Ishikawa (cell line): ENCODE measurements at regions not wholly inside any gene's neighbourhood (a gene's known extent, or its start where the extent isn't known, plus 50 kb on each side); places are given as distances from the start of the nearest gene placed in this dataset.

Experiments
- CREB1 ChIP-seq: IDR thresholded peaks from 2 replicates; pipeline ENCODE4 v1.6.1; 2012; ENCODE audit warnings: low read depth
- EP300 ChIP-seq: IDR thresholded peaks from 2 replicates; pipeline ENCODE4 v1.6.1; 2012; ENCODE audit warnings: borderline replicate concordance
- FOXM1 ChIP-seq: IDR thresholded peaks from 2 replicates; pipeline ENCODE4 v1.6.1; 2012; ENCODE audit warnings: low read depth, borderline replicate concordance
- TAF1 ChIP-seq: IDR thresholded peaks from 2 replicates; pipeline ENCODE4 v1.6.1; 2012; ENCODE audit warnings: low read depth, mild to moderate bottlenecking
- TCF12 ChIP-seq: IDR thresholded peaks from 2 replicates; pipeline ENCODE4 v1.6.1; 2012; ENCODE audit warnings: low read depth
- YY1 ChIP-seq: IDR thresholded peaks from 2 replicates; pipeline ENCODE4 v1.6.1; 2012; ENCODE audit warnings: low read depth
- ZBTB7A ChIP-seq: IDR thresholded peaks from 2 replicates; pipeline ENCODE4 v1.6.1; 2012; ENCODE audit warnings: low read depth
- TF ChIP-seq, protein P1 (sequence below): IDR thresholded peaks from 2 replicates; pipeline ENCODE4 v1.6.1; 2012
- TF ChIP-seq, protein P2 (sequence below): IDR thresholded peaks from 2 replicates; pipeline ENCODE4 v1.6.1; 2012

DNA sequence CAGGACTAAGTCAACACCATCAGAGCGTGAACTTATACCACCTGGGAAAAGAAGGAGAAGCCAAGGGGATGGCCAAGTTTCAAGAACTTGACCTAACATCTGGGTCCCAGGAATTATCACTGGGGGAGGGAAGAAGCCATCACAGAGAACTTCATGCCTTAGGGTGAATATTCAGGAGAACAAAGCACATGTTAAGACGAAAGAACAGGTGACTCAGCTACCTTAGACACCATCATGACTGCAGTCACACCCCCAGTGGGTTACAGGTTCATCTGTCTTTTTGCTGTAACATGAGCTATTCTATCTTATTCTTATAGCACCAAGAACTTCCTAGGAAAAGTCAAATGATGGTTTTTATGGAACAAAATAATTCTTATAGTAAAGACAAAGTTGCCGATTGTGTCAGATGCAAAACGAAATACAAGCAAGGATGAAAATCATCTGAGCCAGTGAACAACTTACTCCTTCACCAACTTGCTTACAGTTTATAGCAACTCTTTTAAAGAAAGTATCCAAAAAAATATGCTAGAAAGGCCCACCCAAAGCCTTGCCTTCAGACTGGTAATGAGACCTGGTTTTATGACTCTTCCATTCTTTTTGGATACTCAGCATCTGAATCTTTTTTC lies 72.0 kb downstream of the TPRA1 start:
- TF ChIP-seq, protein P1, sequence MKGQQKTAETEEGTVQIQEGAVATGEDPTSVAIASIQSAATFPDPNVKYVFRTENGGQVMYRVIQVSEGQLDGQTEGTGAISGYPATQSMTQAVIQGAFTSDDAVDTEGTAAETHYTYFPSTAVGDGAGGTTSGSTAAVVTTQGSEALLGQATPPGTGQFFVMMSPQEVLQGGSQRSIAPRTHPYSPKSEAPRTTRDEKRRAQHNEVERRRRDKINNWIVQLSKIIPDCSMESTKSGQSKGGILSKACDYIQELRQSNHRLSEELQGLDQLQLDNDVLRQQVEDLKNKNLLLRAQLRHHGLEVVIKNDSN = no peak
- TF ChIP-seq, protein P2, sequence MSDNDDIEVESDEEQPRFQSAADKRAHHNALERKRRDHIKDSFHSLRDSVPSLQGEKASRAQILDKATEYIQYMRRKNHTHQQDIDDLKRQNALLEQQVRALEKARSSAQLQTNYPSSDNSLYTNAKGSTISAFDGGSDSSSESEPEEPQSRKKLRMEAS = no peak
- no peak for TF ChIP-seq CREB1
- no peak for TF ChIP-seq EP300
- no peak for TF ChIP-seq YY1
- TF ChIP-seq TAF1 = no peak
- no peak for TF ChIP-seq ZBTB7A
- TF ChIP-seq FOXM1 = no peak
- TF ChIP-seq TCF12 = no peak
